ENCODE measurements at regions not wholly inside any gene's neighbourhood (a gene's known extent, or its start where the extent isn't known, plus 50 kb on each side); places are given as distances from the start of the nearest gene placed in this dataset.
A peak's percentile ranks its signal among the peaks of the same experiment; 100 is the strongest.

- DNase-seq (no peak), ATAC-seq (ENCODE audit: low read depth in 2 of 2) (no peak)
- peaks cover 0 to 4% (median 0%) of the 10 kb centered on the region in 7 donors for H3K9me3 Mint-ChIP-seq
- no peak overlapping the region for H3K27ac Mint-ChIP-seq
- H3K4me1 Mint-ChIP-seq: no peaks in the 10 kb centered on the region
- H3K27me3 Mint-ChIP-seq: no peaks in the 10 kb centered on the region
- no peaks in the 10 kb centered on the region for H3K36me3 Mint-ChIP-seq
- H3K4me3 Mint-ChIP-seq: no peak overlapping the region
Measured at GRCh38 chr16:76612497-76612896, 335.3 kb downstream of the CNTNAP4 start.

- H3K4me1 Mint-ChIP-seq: no peaks in the 10 kb centered on the region
- no peak overlapping the region for H3K27ac Mint-ChIP-seq
- H3K36me3 Mint-ChIP-seq: no peaks in the 10 kb centered on the region
- no peaks in the 10 kb centered on the region for H3K27me3 Mint-ChIP-seq
- peaks cover 0 to 5% (median 2%) of the 10 kb centered on the region in 7 donors for H3K9me3 Mint-ChIP-seq
- DNase-seq: no peak
- ATAC-seq (ENCODE audit: low read depth in 2 of 2): no peak
- H3K4me3 Mint-ChIP-seq: no peak overlapping the region
Measured at GRCh38 chr16:76614269-76614668, 337.1 kb downstream of the CNTNAP4 start.

- H3K27ac Mint-ChIP-seq: no peak overlapping the region
- H3K4me1 Mint-ChIP-seq: no peaks in the 10 kb centered on the region
- no peaks in the 10 kb centered on the region for H3K27me3 Mint-ChIP-seq
- peaks cover 0 to 5% (median 2%) of the 10 kb centered on the region in 7 donors for H3K9me3 Mint-ChIP-seq
- no peaks in the 10 kb centered on the region for H3K36me3 Mint-ChIP-seq
- ATAC-seq (ENCODE audit: low read depth in 2 of 2) (no peak), DNase-seq (no peak)
- no peak overlapping the region for H3K4me3 Mint-ChIP-seq
Measured at GRCh38 chr16:76622876-76623275, 345.7 kb downstream of the CNTNAP4 start.

- DNase-seq: peak; percentile 1
- Mint-ChIP-seq H3K4me3 (peak overlapping the region in 1 of 8 donors; percentile 42), H3K27ac (no peak overlapping the region), H3K9me3 (peaks cover 7 to 30% (median 15%) of the 10 kb centered on the region in 7 donors), H3K27me3 (peaks cover 0 to 7% (median 0%) of the 10 kb centered on the region in 3 donors), H3K4me1 (no peaks in the 10 kb centered on the region), H3K36me3 (peaks cover 0 to 7% of the 10 kb centered on the region in 2 donors)
- peak in 1 of 2 donors; percentile 28 for ATAC-seq (ENCODE audit: low read depth in 2 of 2)
Measured at GRCh38 chr16:76634847-76635697, 357.9 kb downstream of the CNTNAP4 start.

- Mint-ChIP-seq H3K36me3 (no peaks in the 10 kb centered on the region), H3K4me1 (no peaks in the 10 kb centered on the region), H3K4me3 (no peak overlapping the region), H3K9me3 (peaks cover 0 to 3% (median 0%) of the 10 kb centered on the region in 7 donors), H3K27ac (no peak overlapping the region), H3K27me3 (no peaks in the 10 kb centered on the region)
- no peak for ATAC-seq (ENCODE audit: low read depth in 2 of 2)
- no peak for DNase-seq
Measured at GRCh38 chr16:76639685-76640289, 362.6 kb downstream of the CNTNAP4 start.

GRCh38 chr16:76650582-76650981, 373.4 kb downstream of the CNTNAP4 start:
- Mint-ChIP-seq H3K27ac (no peak overlapping the region), H3K4me3 (no peak overlapping the region), H3K36me3 (no peaks in the 10 kb centered on the region), H3K4me1 (no peaks in the 10 kb centered on the region), H3K9me3 (peaks cover 0 to 4% (median 0%) of the 10 kb centered on the region in 7 donors), H3K27me3 (no peaks in the 10 kb centered on the region)
- ATAC-seq (ENCODE audit: low read depth in 2 of 2) (no peak), DNase-seq (no peak)

GRCh38 chr16:76653390-76654026, 376.3 kb downstream of the CNTNAP4 start:
- H3K4me3 Mint-ChIP-seq: no peak overlapping the region

GRCh38 chr16:76654088-76654820, 377.1 kb downstream of the CNTNAP4 start:
- Mint-ChIP-seq H3K4me3 (no peak overlapping the region), H3K27me3 (peaks cover 0 to 8% (median 0%) of the 10 kb centered on the region in 3 donors), H3K27ac (no peak overlapping the region), H3K9me3 (peaks cover 0 to 4% (median 0%) of the 10 kb centered on the region in 7 donors), H3K36me3 (no peaks in the 10 kb centered on the region), H3K4me1 (no peaks in the 10 kb centered on the region)
- ATAC-seq (ENCODE audit: low read depth in 2 of 2): no peak
- no peak for DNase-seq

More at GRCh38 chr16:76653390-76654026, 376.3 kb downstream of the CNTNAP4 start:
- no peak for ATAC-seq (ENCODE audit: low read depth in 2 of 2)
- peaks cover 0 to 4% (median 0%) of the 10 kb centered on the region in 7 donors for H3K9me3 Mint-ChIP-seq
- DNase-seq: no peak
- H3K27me3 Mint-ChIP-seq: peaks cover 0 to 8% (median 0%) of the 10 kb centered on the region in 3 donors
- no peak overlapping the region for H3K27ac Mint-ChIP-seq
- H3K36me3 Mint-ChIP-seq: no peaks in the 10 kb centered on the region
- no peaks in the 10 kb centered on the region for H3K4me1 Mint-ChIP-seq

GRCh38 chr16:76656994-76657393, 379.8 kb downstream of the CNTNAP4 start:
- ATAC-seq (ENCODE audit: low read depth in 2 of 2): no peak
- H3K27me3 Mint-ChIP-seq: peaks cover 0 to 8% (median 0%) of the 10 kb centered on the region in 3 donors
- no peak overlapping the region for H3K4me3 Mint-ChIP-seq
- no peak overlapping the region for H3K27ac Mint-ChIP-seq
- no peaks in the 10 kb centered on the region for H3K4me1 Mint-ChIP-seq
- H3K36me3 Mint-ChIP-seq: no peaks in the 10 kb centered on the region
- peaks cover 0 to 2% (median 0%) of the 10 kb centered on the region in 7 donors for H3K9me3 Mint-ChIP-seq
- no peak for DNase-seq

- Mint-ChIP-seq H3K9me3 (no peaks in the 10 kb centered on the region), H3K36me3 (no peaks in the 10 kb centered on the region), H3K4me3 (no peak overlapping the region), H3K27ac (no peak overlapping the region), H3K4me1 (no peaks in the 10 kb centered on the region), H3K27me3 (peaks cover 0 to 8% (median 0%) of the 10 kb centered on the region in 3 donors)
- DNase-seq: no peak
- no peak for ATAC-seq (ENCODE audit: low read depth in 2 of 2)
Measured at GRCh38 chr16:76661691-76662235, 384.6 kb downstream of the CNTNAP4 start.

GRCh38 chr16:76665571-76666275, 388.5 kb downstream of the CNTNAP4 start:
- H3K4me3 Mint-ChIP-seq: no peak overlapping the region
- no peaks in the 10 kb centered on the region for H3K36me3 Mint-ChIP-seq
- no peak overlapping the region for H3K27ac Mint-ChIP-seq
- no peaks in the 10 kb centered on the region for H3K4me1 Mint-ChIP-seq
- ATAC-seq (ENCODE audit: low read depth in 2 of 2): no peak
- DNase-seq: no peak
- no peaks in the 10 kb centered on the region for H3K27me3 Mint-ChIP-seq
- no peaks in the 10 kb centered on the region for H3K9me3 Mint-ChIP-seq

- no peaks in the 10 kb centered on the region for H3K36me3 Mint-ChIP-seq
- no peaks in the 10 kb centered on the region for H3K9me3 Mint-ChIP-seq
- no peaks in the 10 kb centered on the region for H3K4me1 Mint-ChIP-seq
- no peak overlapping the region for H3K27ac Mint-ChIP-seq
- ATAC-seq (ENCODE audit: low read depth in 2 of 2) (no peak), DNase-seq (no peak)
- no peaks in the 10 kb centered on the region for H3K27me3 Mint-ChIP-seq
- no peak overlapping the region for H3K4me3 Mint-ChIP-seq
Measured at GRCh38 chr16:76668207-76668725, 391.1 kb downstream of the CNTNAP4 start.
